NT2/D1 (cell line): ENCODE measurements at regions not wholly inside any gene's neighbourhood (a gene's known extent, or its start where the extent isn't known, plus 50 kb on each side); places are given as distances from the start of the nearest gene placed in this dataset.

ENCODE experiments used
- DNase-seq: peaks from one replicate; pipeline ENCODE4 v3.0.0-alpha.2; 2011; ENCODE audit warnings: low read depth, low spot score
- H3K27me3 ChIP-seq: 2 replicates; pipeline ENCODE4 v1.6.0; 2011; ENCODE audit warnings: mild to moderate bottlenecking; ENCODE audit not compliant: insufficient read length, insufficient read depth
- H3K36me3 ChIP-seq: 2 replicates; pipeline ENCODE4 v1.6.1; 2011; ENCODE audit warnings: mild to moderate bottlenecking, low read length, mixed read lengths; ENCODE audit not compliant: insufficient read depth, insufficient read length
- H3K4me1 ChIP-seq: 2 replicates; pipeline ENCODE4 v1.5.1; 2011; ENCODE audit not compliant: insufficient read depth, insufficient read length
- H3K4me3 ChIP-seq: 2 replicates; pipeline ENCODE4 v1.5.1; 2011; ENCODE audit warnings: low read depth; ENCODE audit not compliant: insufficient read length
- H3K9ac ChIP-seq: 2 replicates; pipeline ENCODE4 v1.6.0; 2011; ENCODE audit warnings: low read depth; ENCODE audit not compliant: insufficient read length
- H3K9me3 ChIP-seq: 2 replicates; pipeline ENCODE4 v1.5.1; 2011; ENCODE audit warnings: mild to moderate bottlenecking, low read length; ENCODE audit not compliant: insufficient read depth
- SUZ12 ChIP-seq: IDR thresholded peaks from 2 replicates; pipeline ENCODE4 v1.6.1; 2011; ENCODE audit not compliant: insufficient read length, insufficient read depth; ENCODE audit errors: extremely low read depth
- YY1 ChIP-seq: IDR thresholded peaks from 2 replicates; pipeline ENCODE4 v1.6.1; 2011; ENCODE audit not compliant: insufficient read length, insufficient read depth
- ZNF274 ChIP-seq: IDR thresholded peaks from 2 replicates; pipeline ENCODE4 v1.6.1; 2011; ENCODE audit warnings: mild to moderate bottlenecking, low read depth, low read length

- Histone ChIP-seq H3K27me3 (no peaks in the 10 kb centered on the region), H3K36me3 (no peaks in the 10 kb centered on the region), H3K9me3 (0 out of 2 replicates have a peak, but pooled peaks cover 5% of the 10 kb centered on the region), H3K4me3 (no peak overlapping the region), H3K4me1 (no peaks in the 10 kb centered on the region), H3K9ac (no peak overlapping the region)
- DNase-seq: no peak
- TF ChIP-seq ZNF274 (no peak), SUZ12 (no peak), YY1 (no peak)
These were observed 614.2 kb downstream of the TMEM114 start for GRCh38 chr16:7976125-7976524.

DNA sequence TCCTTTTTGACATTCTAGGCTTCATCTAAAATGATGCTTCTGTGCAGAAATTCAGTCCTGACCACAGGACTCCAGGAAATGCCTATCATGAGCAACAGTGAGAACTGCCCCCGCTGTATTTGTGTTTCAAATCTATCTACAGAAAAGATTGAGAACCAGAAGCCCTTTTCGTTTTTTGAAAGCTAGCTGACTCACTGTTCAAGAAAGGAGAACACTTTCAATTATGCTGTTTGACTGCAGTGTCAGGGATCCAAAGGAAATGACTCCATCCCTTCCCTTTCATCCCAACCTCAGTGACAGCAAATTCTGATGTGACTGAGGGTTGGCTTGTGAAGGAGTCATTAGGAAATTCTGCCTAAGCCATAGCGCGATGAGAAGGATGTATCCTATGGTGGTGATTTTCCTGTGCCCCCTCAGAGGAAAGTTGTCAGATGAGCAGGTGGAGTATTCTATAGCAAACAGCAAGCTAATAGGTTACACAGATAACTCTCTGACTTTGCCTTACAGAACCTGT is 622.3 kb downstream of the TMEM114 start:
- H3K27me3 ChIP-seq: no peaks in the 10 kb centered on the region

GRCh38 chr16:7964744-7965143 is 625.6 kb downstream of the TMEM114 start:
- no peaks in the 10 kb centered on the region for H3K9me3 ChIP-seq
- no peaks in the 10 kb centered on the region for H3K27me3 ChIP-seq
- H3K4me1 ChIP-seq: no peaks in the 10 kb centered on the region
- no peak overlapping the region for H3K9ac ChIP-seq
- no peak for DNase-seq
- no peak for TF ChIP-seq YY1
- no peak for TF ChIP-seq SUZ12
- TF ChIP-seq ZNF274: no peak
- no peak overlapping the region for H3K4me3 ChIP-seq
- no peaks in the 10 kb centered on the region for H3K36me3 ChIP-seq

More for the DNA sequence above, 622.3 kb downstream of the TMEM114 start:
- Histone ChIP-seq H3K4me3 (no peak overlapping the region), H3K9me3 (0 out of 2 replicates have a peak, but pooled peaks cover 5% of the 10 kb centered on the region), H3K36me3 (no peaks in the 10 kb centered on the region), H3K9ac (no peak overlapping the region), H3K4me1 (no peaks in the 10 kb centered on the region)
- DNase-seq: no peak
- no peak for TF ChIP-seq YY1
- TF ChIP-seq SUZ12: no peak
- no peak for TF ChIP-seq ZNF274

GRCh38 chr16:7964167-7964566 is 626.1 kb downstream of the TMEM114 start:
- TF ChIP-seq SUZ12 (no peak), ZNF274 (no peak), YY1 (no peak)
- H3K9me3 ChIP-seq: no peaks in the 10 kb centered on the region
- H3K36me3 ChIP-seq: no peaks in the 10 kb centered on the region
- H3K9ac ChIP-seq: no peak overlapping the region
- no peak for DNase-seq
- H3K27me3 ChIP-seq: no peaks in the 10 kb centered on the region
- H3K4me3 ChIP-seq: no peak overlapping the region
- H3K4me1 ChIP-seq: no peaks in the 10 kb centered on the region

- Histone ChIP-seq H3K27me3 (no peaks in the 10 kb centered on the region), H3K4me3 (no peak overlapping the region), H3K36me3 (no peaks in the 10 kb centered on the region), H3K9ac (no peak overlapping the region), H3K4me1 (no peaks in the 10 kb centered on the region), H3K9me3 (no peaks in the 10 kb centered on the region)
- DNase-seq: no peak
- TF ChIP-seq YY1 (no peak), SUZ12 (no peak), ZNF274 (no peak)
These were observed 628.0 kb downstream of the TMEM114 start for GRCh38 chr16:7962091-7962879.

DNA sequence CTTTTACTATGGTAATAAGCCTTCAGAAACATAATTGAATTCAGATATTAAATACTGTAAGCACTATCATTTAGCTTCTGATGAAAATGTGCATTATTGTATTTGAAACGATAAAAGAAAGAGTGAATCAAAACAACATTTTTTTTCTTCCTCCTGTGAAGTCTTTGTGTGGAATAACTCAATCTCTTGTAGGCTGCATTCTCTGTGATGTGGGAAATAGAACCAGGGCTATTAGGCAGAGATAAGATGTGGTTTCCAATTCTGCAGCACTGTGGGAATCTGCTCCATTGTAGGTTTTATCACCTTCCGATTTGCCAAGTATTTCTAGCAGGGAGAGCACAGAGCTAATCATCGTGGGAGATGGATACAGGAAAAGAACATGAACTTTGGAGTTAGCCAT is 624.5 kb downstream of the RBFOX1 start:
- H3K9ac ChIP-seq: no peak overlapping the region
- TF ChIP-seq ZNF274 (no peak), SUZ12 (no peak), YY1 (no peak)
- no peaks in the 10 kb centered on the region for H3K4me1 ChIP-seq
- no peak for DNase-seq
- H3K4me3 ChIP-seq: no peak overlapping the region
- no peaks in the 10 kb centered on the region for H3K9me3 ChIP-seq
- H3K27me3 ChIP-seq: no peaks in the 10 kb centered on the region
- H3K36me3 ChIP-seq: no peaks in the 10 kb centered on the region

DNA sequence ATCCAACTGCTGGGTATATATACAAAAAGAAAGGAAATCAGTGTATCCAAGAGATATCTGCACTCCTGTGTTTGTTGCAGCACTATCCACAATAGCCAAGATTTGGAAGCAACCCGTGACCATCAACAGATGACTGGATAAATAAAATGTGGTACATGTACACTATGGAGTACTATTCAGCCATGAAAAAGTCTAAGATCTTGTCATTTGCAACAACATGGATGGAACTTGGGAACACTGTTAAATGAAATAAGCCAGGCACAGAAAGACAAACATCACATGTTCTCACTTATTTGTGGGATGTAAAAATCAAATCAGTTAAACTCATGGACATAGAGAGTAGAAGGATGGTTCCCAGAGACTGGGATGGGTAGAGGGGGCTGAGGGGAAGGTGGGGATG is 620.7 kb downstream of the RBFOX1 start:
- Histone ChIP-seq H3K36me3 (no peaks in the 10 kb centered on the region), H3K4me3 (no peak overlapping the region), H3K9ac (no peak overlapping the region), H3K9me3 (no peaks in the 10 kb centered on the region), H3K4me1 (no peaks in the 10 kb centered on the region), H3K27me3 (no peaks in the 10 kb centered on the region)
- TF ChIP-seq YY1 (no peak), ZNF274 (no peak), SUZ12 (no peak)
- DNase-seq: no peak
